Ramos (cell line): ENCODE measurements at regions not wholly inside any gene's neighbourhood (a gene's known extent, or its start where the extent isn't known, plus 50 kb on each side); places are given as distances from the start of the nearest gene placed in this dataset.
"Not testable (repeated sequence)": the region's sequence is repeated elsewhere in the genome, so short reads cannot be mapped to it uniquely, and the experiment has no call there.

Experiments used
- in situ Hi-C: fragments of 300-500 bp; cut with MboI; formaldehyde crosslinking; loops from one replicate; pipeline ENCODE4 v1.14.3; 2022; ENCODE audit warnings: low sequenced_read_pairs; ENCODE audit not compliant: unreplicated experiment

GRCh38 chr5:106860398-106861044 is 810.2 kb downstream of the EFNA5 start:
- in situ Hi-C loops, result no loop called here

GRCh38 chr5:106858616-106859015 is 812.1 kb downstream of the EFNA5 start:
- in situ Hi-C loops, result no loop called here

GRCh38 chr5:106854922-106855321 is 815.8 kb downstream of the EFNA5 start:
- in situ Hi-C loops, result no loop called here

- in situ Hi-C loops, result no loop called here
Observed at GRCh38 chr5:106854105-106854687, 816.5 kb downstream of the EFNA5 start.

- in situ Hi-C loops, result no loop called here
Observed at GRCh38 chr5:106853266-106853665, 817.5 kb downstream of the EFNA5 start.

- in situ Hi-C loops, result no loop called here
Observed at GRCh38 chr5:106849266-106849665, 821.5 kb downstream of the EFNA5 start.

- in situ Hi-C loops, result no loop called here
Observed at GRCh38 chr5:106843812-106844416, 826.8 kb downstream of the EFNA5 start.

GRCh38 chr5:106833517-106833916 is 837.2 kb downstream of the EFNA5 start:
- in situ Hi-C loops, result no loop called here

- in situ Hi-C loops, result no loop called here
Observed at GRCh38 chr5:106827061-106827460, 843.7 kb downstream of the EFNA5 start.

- in situ Hi-C loops, result no loop called here
Observed at GRCh38 chr5:106825374-106825773, 845.4 kb downstream of the EFNA5 start.

- in situ Hi-C loops, result no loop called here
Observed at GRCh38 chr5:106822851-106823250, 847.9 kb downstream of the EFNA5 start.

- in situ Hi-C loops, result no loop called here
Observed at GRCh38 chr5:106818552-106818951, 852.2 kb downstream of the EFNA5 start.

GRCh38 chr5:106814961-106815360 is 855.8 kb downstream of the EFNA5 start:
- in situ Hi-C loops, result no loop called here

GRCh38 chr5:106801554-106801953 is 869.2 kb downstream of the EFNA5 start:
- in situ Hi-C loops, result no loop called here

- in situ Hi-C loops, result no loop called here
Observed at GRCh38 chr5:106797996-106798395, 872.7 kb downstream of the EFNA5 start.

GRCh38 chr5:106796081-106796480 is 874.7 kb downstream of the EFNA5 start:
- in situ Hi-C loops, result no loop called here

GRCh38 chr5:106784846-106785245 is 885.9 kb downstream of the EFNA5 start:
- in situ Hi-C loops, result no loop called here

- in situ Hi-C loops, result no loop called here
Observed at GRCh38 chr5:106780355-106780754, 890.4 kb downstream of the EFNA5 start.

- in situ Hi-C loops, result not testable (repeated sequence)
Observed at GRCh38 chr5:106776515-106776914, 894.2 kb downstream of the EFNA5 start.

- in situ Hi-C loops, result no loop called here
Observed at GRCh38 chr5:106768392-106768791, 902.3 kb downstream of the EFNA5 start.

GRCh38 chr5:106766916-106767315 is 903.8 kb downstream of the EFNA5 start:
- in situ Hi-C loops, result no loop called here

- in situ Hi-C loops, result no loop called here
Observed at GRCh38 chr5:106759581-106759980, 911.2 kb downstream of the EFNA5 start.
